HG02852 (cell line): ENCODE measurements at regions not wholly inside any gene's neighbourhood (a gene's known extent, or its start where the extent isn't known, plus 50 kb on each side); places are given as distances from the start of the nearest gene placed in this dataset.
"Not testable (repeated sequence)": the region's sequence is repeated elsewhere in the genome, so short reads cannot be mapped to it uniquely, and the experiment has no call there.

Experiments
- ATAC-seq: cut with Tn5 transposase; IDR thresholded peaks from one replicate; pipeline ENCODE4 v1.9.1; 2021; ENCODE audit warnings: mild to moderate bottlenecking, moderate library complexity; ENCODE audit not compliant: unreplicated experiment

DNA sequence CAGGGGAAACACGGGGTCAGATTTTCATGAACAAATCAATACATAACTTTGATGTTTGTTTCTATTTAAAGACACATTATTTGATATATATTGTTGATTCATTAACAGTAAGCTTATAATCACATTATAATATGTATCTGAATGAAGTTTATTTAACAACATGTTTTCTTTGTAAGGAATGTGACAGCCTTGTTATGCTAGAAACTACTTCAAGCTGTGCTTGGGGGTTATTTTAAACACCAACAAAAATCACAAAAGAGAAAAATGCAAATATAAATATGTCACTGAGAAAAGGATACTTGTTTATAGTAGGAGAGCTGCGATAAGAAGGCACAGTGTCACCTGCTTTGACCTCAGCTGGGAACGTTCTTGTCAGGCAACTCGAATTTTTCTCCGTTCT is 354.6 kb upstream of the AGA start:
- no peak for ATAC-seq

DNA sequence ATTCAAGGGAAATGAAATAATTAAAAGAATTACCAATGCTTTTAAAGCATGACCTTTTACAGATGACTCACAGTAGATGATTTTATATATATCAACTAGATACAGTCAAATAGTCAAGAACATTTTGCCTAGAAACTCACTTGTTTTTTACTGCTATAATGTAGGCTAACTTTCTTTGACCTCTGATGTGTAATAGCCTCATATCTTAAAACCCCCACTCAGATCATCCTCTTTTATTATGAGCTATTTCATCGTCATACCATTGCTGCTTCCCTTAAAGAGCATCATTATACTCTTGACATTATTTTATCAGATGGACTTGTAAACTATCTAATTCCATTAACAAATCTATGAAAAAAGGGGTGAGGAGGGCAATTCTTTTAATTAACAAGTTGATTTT is 355.9 kb upstream of the AGA start:
- ATAC-seq: no peak

DNA sequence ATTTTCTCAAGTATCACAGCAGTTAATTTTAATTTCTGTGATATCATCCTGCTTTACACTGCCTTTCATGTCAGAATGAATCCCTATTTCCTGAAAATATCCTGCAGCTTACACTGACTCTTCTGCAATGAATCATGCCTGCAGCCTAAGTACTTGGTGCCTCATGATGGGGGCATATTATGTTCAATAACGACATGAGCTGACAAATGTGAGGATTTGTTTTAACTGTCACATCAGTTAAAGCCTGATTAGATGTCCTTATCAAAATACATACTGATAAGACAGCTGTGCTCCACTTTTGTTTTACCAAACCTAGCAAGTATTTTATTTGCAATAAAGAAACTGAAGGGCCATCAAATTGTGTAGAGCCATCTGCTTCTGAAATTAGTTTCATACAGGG is 359.9 kb upstream of the AGA start:
- ATAC-seq: no peak

GRCh38 chr4:177802661-177803060 is 360.4 kb upstream of the AGA start:
- no peak for ATAC-seq

- no peak for ATAC-seq
Observed at GRCh38 chr4:177803151-177803550, 360.9 kb upstream of the AGA start.

- no peak for ATAC-seq
Observed at GRCh38 chr4:177809791-177810190, 367.6 kb upstream of the AGA start.

GRCh38 chr4:177810220-177810619 is 368.0 kb upstream of the AGA start:
- no peak for ATAC-seq

GRCh38 chr4:177818392-177818791 is 376.2 kb upstream of the AGA start:
- not testable (repeated sequence) for ATAC-seq

DNA sequence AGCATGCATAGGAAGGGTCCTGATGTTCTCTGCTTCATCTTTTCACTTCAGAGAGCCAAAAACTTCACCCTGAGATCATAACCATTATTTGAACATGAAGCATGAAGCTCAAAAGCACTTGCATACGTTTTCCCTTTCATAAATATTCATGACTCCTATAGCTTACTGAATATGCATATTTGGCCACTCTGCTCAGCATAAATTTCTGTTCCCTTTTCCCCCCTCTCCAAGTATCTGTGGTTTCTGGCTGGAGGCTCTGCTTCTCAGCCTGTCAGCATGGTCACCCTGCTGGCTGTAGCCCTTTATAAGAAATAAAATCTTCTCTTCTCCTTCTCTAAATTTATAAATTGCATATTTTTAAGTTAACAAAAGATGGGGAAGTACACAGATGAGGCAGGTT is 384.7 kb upstream of the AGA start:
- no peak for ATAC-seq

DNA sequence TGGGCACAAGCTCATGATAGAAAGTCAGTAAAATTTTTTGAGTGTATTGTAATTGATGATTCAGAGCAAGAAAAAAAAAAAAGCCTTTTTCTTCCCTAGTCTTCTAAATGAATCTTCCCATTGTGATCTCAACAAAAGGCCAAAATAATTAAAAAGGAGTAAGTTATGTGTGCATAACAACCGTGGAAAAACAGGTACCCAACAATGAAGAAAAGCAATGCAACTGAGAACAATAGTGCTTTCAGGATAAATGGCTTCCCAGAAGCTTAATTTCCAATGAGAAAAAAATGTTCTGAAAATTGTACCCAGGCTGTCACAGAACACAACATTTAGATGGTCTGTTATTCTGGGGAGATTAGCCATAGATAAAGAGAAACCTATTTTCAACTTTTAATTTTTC is 399.0 kb upstream of the AGA start:
- ATAC-seq: no peak

GRCh38 chr4:177853229-177853628 is 411.0 kb upstream of the AGA start:
- no peak for ATAC-seq

- ATAC-seq: no peak
Observed at GRCh38 chr4:177855507-177856197, 413.4 kb upstream of the AGA start.

DNA sequence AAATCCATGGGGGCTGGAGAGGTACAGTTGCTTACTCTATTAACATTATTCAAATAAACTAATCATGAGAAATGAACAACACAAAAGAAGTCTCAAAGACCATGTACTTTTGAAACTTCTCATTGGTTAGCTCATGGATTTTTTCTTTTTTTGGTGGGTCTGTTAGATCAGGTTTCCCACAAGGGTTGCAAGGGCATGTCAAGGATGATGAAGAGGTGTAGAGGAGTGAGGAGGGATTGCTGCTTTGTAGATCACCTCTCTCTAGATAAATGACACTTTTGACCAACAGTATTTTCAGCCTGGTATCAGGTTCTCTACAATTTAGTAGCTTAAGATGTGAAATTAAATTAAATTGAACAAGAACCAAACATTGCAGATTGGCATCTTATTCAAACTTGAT is 417.9 kb upstream of the AGA start:
- no peak for ATAC-seq

- no peak for ATAC-seq
Observed at GRCh38 chr4:177861551-177862094, 419.4 kb upstream of the AGA start.

- ATAC-seq: no peak
Observed at GRCh38 chr4:177862541-177863176, 420.4 kb upstream of the AGA start.

DNA sequence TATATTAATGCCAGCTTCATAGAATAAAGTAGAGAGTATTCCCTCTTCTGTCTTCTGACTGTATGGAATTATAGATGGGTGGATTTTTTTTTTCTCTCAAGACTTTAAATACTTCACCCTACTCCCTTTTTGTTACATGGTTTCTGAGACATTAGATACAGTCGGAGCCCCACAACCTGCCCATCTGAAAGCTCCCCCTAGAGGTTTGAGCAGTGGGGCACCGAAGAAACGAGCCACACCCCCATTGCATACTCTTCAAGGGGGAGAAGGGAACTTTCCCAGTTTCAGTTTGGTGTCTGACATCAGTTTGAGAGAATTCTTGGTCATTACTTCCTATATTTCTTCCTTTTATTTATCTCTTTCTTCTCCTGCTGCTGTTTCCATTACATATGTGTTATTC is 437.6 kb upstream of the AGA start:
- ATAC-seq: no peak

- no peak for ATAC-seq
Observed at GRCh38 chr4:177895136-177895535, 452.9 kb upstream of the AGA start.

DNA sequence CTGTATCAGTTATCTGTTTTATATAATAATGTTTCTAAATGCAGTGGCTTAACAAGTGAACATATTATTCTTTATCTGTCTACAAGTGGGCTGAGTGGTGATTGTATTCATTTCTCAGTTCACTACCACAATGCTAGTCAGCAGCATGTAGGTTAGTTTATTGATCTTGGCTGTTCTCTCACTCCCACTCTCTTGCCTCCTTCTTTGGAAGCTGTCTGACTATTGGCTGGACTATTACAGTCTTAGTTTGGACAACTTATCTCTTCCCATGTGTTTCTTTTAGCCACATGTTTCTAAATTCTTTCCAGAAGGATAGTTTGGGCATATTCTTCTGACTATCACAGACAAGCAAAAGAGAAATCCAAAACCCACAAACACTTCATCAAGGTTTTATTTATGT is 459.5 kb upstream of the AGA start:
- no peak for ATAC-seq

- ATAC-seq: no peak
Observed at GRCh38 chr4:177902386-177902785, 460.1 kb upstream of the AGA start.

DNA sequence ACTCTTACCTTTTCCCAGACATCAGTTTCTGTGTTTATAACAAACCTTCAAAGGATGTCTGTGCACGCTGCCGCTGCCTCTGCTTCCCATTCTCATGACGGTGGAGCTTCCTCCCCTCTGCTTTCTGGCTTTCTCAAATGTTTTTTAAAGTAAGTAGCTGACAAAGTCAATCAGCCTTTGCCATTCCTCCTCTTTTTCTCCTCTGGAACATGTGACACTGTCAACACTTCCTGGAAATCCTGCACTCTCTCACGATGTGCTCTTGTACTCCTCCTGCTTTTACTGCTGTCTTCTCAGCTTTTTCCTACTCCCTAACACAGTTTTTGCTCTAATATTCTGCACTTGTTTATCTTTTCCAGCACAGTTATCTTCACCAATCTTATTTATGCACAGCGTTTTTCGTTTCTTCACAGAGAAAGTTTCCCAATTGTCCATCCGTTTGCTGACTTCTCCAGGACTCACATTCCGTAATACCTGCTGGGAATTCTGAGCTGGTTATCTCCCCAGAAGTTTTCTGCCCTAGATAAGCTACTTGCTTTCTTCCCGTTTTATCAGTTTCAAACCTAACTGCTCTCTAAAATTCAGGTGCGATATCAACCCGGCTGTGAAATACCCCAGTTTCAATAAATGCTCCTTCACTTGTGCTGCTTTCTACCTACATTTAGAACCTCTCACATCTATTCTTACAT is 465.6 kb upstream of the AGA start:
- ATAC-seq: no peak

- ATAC-seq: no peak
Observed at GRCh38 chr4:177921715-177922114, 479.5 kb upstream of the AGA start.

DNA sequence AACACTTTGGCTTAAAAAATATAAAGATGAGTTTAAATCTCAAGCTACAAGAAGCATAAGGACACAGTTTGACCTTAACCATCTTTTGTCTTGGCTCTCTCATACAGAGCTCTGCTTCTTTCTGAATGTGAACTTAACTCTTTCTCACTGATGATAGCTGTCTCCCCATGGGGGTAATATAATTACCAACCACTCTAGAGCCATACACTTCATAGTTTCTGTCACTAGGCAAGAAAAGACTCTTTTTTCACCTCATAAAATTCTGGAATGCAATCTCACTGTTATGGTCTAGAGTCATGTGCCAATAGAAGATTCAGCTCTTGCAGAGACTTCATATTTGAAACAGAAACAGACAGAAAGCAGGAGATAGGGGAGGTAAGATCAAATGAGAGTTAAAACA is 481.7 kb upstream of the AGA start:
- no peak for ATAC-seq
